ENCODE measurements at regions not wholly inside any gene's neighbourhood (a gene's known extent, or its start where the extent isn't known, plus 50 kb on each side); places are given as distances from the start of the nearest gene placed in this dataset.
"Not testable (repeated sequence)": the region's sequence is repeated elsewhere in the genome, so short reads cannot be mapped to it uniquely, and the experiment has no call there.

DNA sequence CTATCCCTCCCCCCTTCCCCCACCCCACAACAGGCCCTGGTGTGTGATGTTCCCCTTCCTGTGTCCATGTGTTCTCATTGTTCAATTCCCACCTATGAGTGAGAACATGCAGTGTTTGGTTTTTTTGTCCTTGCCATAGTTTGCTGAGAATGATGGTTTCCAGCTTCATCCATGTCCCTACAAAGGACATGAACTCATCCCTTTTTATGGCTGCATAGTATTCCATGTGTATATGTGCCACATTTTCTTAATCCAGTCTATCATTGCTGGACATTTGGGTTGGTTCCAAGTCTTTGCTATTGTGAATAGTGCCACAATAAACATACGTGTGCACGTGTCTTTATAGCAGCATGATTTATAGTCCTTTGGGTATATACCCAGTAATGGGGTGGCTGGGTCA, 52.3 kb upstream of the MAN1A2 start:
- not testable (repeated sequence) for H3K27me3 Mint-ChIP-seq (ENCODE audit: low read depth in 3 of 3); DNase-seq; H3K27ac Mint-ChIP-seq; H3K4me3 Mint-ChIP-seq; H3K36me3 Mint-ChIP-seq; H3K9me3 Mint-ChIP-seq; H3K4me1 Mint-ChIP-seq

DNA sequence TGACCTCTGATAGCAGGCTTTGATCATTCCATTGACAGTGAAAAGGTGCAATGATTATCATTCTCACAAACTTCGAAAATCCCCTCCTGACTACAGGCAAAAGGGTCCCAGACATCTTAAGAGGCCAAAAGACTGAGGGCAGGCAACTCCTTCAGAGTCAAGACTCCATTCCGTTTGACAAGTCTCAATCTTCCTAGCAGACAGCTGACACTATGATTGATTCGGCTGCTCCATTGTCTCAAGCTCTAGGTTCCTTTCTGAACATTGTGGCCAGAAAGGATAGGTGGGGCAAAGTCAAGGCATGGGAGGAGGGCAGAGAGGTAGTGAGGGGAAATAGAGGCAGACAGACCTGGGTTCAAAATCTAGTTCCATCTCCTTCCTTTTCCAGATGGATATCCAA, 53.7 kb upstream of the MAN1A2 start:
- no peak for DNase-seq
- Mint-ChIP-seq H3K27ac (no peak overlapping the region), H3K9me3 (peaks cover 0 to 2% (median 0%) of the 10 kb centered on the region in 6 donors), H3K4me1 (no peaks in the 10 kb centered on the region), H3K4me3 (no peak overlapping the region), H3K27me3 (ENCODE audit: low read depth in 3 of 3) (peaks cover 0 to 1% (median 0%) of the 10 kb centered on the region in 3 donors), H3K36me3 (no peaks in the 10 kb centered on the region)

DNA sequence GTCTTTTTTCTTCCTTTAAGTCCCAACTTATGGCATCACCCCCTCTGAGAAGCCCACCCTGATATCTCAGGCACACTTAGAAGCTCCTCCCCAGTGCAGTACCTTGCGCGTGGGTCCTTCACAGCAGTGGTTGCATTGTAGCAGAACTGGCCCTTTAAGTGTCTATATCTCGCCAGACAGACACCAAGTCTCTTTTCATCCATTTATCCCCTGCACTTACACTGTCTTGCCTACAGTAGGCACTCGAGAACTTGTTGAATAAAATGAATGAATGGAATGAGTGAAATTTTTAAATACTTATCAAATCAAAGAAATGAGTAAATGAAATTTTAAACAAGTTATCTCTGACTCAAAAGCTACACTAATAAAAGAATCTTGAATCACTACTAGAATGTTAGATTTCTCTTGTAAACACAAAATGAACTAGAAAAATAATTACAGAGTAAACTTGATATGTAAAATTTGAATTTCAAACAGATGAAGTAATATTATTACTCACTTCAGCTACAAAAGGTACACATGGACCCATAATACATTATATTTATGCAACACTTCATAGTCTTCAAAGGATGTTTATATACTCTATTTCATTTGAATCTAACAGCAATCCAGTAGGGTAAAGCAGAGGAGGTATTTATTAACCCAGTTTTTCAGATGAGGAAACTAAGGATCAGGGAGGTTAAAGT, 54.7 kb upstream of the MAN1A2 start:
- H3K27me3 Mint-ChIP-seq (ENCODE audit: low read depth in 3 of 3): peaks cover 0 to 3% (median 0%) of the 10 kb centered on the region in 3 donors
- peak in 1 of 3 donors; percentile 8 for DNase-seq

DNA sequence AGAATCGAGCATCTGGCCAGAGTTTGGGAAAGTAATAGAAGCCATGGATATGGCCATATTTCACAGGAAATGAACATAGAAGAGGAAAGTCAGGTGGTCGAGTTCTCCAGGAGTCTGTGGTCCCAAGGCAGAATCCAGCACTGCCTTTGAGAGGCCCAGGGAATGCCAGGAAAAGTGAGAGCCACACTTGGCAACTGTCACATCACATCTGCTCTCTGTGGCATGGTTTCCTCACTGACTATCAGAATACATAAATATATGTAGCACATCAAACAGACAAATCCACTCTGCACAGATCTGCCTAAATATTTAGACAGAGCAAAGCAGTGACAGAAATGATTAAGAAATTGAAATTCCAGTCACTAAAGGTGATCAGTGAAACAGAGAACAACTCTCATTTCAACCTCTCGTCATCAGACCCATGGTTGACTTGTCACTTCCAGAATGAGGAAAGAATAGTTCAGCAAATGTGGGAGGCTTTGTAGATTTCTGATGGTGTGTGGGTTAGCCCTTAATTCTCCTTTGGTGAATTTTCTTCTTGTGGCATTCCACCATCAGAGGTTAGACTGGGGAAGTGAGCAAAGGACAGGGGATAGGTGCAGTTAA, 58.8 kb upstream of the MAN1A2 start:
- no peak for DNase-seq
- Mint-ChIP-seq H3K9me3 (peaks cover 0 to 2% (median 0%) of the 10 kb centered on the region in 6 donors), H3K27me3 (ENCODE audit: low read depth in 3 of 3) (peaks cover 0 to 4% (median 3%) of the 10 kb centered on the region in 3 donors), H3K4me3 (no peak overlapping the region), H3K4me1 (no peaks in the 10 kb centered on the region), H3K36me3 (no peaks in the 10 kb centered on the region), H3K27ac (no peak overlapping the region)

More for the DNA sequence above, 54.7 kb upstream of the MAN1A2 start:
- H3K36me3 Mint-ChIP-seq: no peaks in the 10 kb centered on the region
- H3K9me3 Mint-ChIP-seq: peaks cover 0 to 2% (median 0%) of the 10 kb centered on the region in 6 donors
- H3K4me1 Mint-ChIP-seq: no peaks in the 10 kb centered on the region
- no peak overlapping the region for H3K4me3 Mint-ChIP-seq
- no peak overlapping the region for H3K27ac Mint-ChIP-seq

DNA sequence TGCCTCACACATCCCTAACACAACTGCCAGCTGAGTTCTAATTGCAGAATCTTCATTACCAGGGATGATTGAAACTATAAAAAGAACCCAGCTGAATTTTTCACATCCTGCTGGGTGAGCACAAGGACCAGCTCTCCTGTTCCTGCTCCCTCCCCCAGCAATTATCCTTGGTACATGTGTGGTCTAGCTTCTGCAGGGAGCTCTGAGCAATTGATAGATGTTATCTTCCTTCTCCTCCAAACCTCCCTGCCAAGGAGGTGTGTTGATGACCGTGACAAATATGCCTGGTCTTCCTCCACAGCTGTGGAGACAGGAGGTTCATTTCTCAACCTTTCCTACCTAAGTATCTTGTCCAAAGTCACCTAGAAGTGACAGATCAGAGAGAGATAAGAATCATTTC, 65.3 kb upstream of the MAN1A2 start:
- DNase-seq: no peak
- H3K36me3 Mint-ChIP-seq: no peaks in the 10 kb centered on the region
- H3K4me3 Mint-ChIP-seq: no peak overlapping the region
- peaks cover 0 to 6% (median under 1%) of the 10 kb centered on the region in 3 donors for H3K27me3 Mint-ChIP-seq (ENCODE audit: low read depth in 3 of 3)
- no peak overlapping the region for H3K27ac Mint-ChIP-seq
- no peaks in the 10 kb centered on the region for H3K4me1 Mint-ChIP-seq
- H3K9me3 Mint-ChIP-seq: no peaks in the 10 kb centered on the region

DNA sequence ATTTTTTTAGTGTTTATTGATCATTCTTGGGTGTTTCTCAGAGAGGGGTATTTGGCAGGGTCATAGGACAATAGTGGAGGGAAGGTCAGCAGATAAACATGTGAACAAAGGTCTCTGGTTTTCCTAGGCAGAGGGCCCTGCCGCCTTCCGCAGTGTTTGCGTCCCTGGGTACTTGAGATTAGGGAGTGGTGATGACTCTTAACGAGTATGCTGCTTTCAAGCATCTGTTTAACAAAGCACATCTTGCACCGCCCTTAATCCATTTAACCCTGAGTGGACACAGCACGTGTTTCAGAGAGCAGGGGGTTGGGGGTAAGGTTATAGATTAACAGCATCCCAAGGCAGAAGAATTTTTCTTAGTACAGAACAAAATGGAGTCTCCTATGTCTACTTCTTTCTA, 67.1 kb upstream of the MAN1A2 start:
- H3K27ac Mint-ChIP-seq; H3K4me1 Mint-ChIP-seq; H3K9me3 Mint-ChIP-seq; DNase-seq; H3K4me3 Mint-ChIP-seq; H3K27me3 Mint-ChIP-seq (ENCODE audit: low read depth in 3 of 3); H3K36me3 Mint-ChIP-seq: not testable (repeated sequence)

DNA sequence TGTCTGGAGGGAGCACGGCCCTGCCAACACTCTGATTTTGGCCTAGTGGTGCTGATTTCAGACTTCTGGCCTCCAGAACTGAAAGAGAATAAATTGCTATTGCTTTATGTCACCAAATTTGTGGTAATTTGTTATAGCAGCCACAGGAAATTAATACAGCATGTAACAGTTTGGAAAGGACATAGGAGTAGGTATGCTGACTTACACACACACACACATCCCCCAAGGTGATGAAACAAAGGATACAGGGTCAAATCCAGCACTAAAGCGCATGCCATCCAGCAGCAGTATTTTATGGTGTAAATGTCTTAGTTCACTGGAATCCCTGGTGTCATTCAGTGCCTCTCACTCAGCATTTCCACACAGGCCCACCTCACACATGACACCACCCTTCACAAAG, 72.2 kb upstream of the MAN1A2 start:
- Mint-ChIP-seq H3K36me3 (no peaks in the 10 kb centered on the region), H3K9me3 (no peaks in the 10 kb centered on the region), H3K4me3 (no peak overlapping the region), H3K27ac (no peak overlapping the region), H3K4me1 (no peaks in the 10 kb centered on the region), H3K27me3 (ENCODE audit: low read depth in 3 of 3) (peaks cover 2 to 5% (median 4%) of the 10 kb centered on the region in 3 donors)
- no peak for DNase-seq

DNA sequence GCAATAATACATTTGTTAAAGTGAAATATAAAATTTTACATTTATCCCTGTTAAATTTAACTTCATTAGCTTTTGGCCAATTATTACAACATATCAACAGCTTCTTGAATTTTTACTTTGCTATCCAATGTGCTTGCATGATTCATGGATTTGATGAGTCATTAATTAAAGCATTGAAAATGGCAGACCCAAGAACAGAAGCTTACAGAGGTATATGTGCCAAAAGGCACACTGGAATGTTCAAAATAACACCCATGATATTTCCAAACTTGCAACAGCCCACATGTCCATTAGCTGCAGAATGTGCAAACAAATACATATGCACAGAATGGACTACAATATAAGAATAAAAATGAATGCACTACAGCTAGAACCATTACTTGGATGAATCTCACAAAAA, 76.4 kb upstream of the MAN1A2 start:
- no peaks in the 10 kb centered on the region for H3K4me1 Mint-ChIP-seq
- peaks cover 2 to 6% (median 2%) of the 10 kb centered on the region in 3 donors for H3K27me3 Mint-ChIP-seq (ENCODE audit: low read depth in 3 of 3)
- no peak overlapping the region for H3K4me3 Mint-ChIP-seq
- H3K9me3 Mint-ChIP-seq: no peaks in the 10 kb centered on the region
- H3K36me3 Mint-ChIP-seq: no peaks in the 10 kb centered on the region
- no peak for DNase-seq
- no peak overlapping the region for H3K27ac Mint-ChIP-seq

DNA sequence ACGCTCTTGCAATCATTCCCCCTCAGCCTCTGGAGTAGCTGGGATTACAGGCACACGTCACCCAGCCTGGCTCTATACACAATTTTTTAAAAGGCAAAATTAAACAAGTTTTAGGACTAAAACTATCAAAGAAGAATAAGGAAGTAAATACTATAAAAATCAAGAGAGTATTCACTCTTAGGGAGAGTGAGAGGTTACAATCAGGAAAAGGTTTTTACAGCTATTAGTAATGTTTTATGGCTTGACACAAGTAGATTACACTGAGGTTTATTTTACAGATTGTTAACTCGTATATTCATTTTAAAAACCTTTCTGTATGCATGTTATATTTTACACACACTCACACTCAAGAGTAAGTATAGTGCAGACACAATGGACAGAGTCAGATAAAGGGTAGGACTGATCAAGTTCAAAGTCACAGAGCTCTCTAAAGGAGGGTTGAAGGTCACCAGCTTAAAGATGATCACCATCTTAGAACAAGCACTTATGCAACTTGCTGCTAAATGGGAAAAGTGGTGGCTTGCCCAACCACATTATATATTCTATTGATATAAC, 77.9 kb upstream of the MAN1A2 start:
- no peak for DNase-seq
- Mint-ChIP-seq H3K27me3 (ENCODE audit: low read depth in 3 of 3) (peaks cover 2 to 4% (median 2%) of the 10 kb centered on the region in 3 donors), H3K9me3 (no peaks in the 10 kb centered on the region), H3K27ac (no peak overlapping the region), H3K36me3 (no peaks in the 10 kb centered on the region), H3K4me1 (no peaks in the 10 kb centered on the region), H3K4me3 (no peak overlapping the region)

DNA sequence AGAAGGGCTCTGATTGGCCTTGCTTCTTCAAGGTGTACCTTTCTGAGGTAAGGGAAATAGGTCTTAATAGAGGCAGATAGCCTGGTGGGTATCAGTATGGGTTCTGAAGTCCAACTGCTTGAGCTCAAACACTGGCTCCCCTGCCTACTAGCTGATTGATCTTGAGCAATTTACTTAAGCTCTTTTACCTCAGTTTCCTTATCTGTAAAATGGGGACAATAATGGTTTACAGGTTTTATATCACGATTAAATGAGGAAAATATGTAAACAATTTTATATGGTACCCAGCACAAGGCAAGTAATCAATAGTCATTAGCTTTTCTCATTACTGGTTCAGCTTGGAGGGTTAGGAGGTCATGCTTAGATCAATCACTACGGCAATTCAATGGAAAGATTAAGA, 75.8 kb upstream of the VTCN1 start:
- no peaks in the 10 kb centered on the region for H3K9me3 Mint-ChIP-seq
- no peak overlapping the region for H3K27ac Mint-ChIP-seq
- DNase-seq: no peak
- H3K36me3 Mint-ChIP-seq: no peaks in the 10 kb centered on the region
- H3K4me1 Mint-ChIP-seq: no peaks in the 10 kb centered on the region
- H3K4me3 Mint-ChIP-seq: no peak overlapping the region
- peaks cover 0 to 4% (median 2%) of the 10 kb centered on the region in 3 donors for H3K27me3 Mint-ChIP-seq (ENCODE audit: low read depth in 3 of 3)

DNA sequence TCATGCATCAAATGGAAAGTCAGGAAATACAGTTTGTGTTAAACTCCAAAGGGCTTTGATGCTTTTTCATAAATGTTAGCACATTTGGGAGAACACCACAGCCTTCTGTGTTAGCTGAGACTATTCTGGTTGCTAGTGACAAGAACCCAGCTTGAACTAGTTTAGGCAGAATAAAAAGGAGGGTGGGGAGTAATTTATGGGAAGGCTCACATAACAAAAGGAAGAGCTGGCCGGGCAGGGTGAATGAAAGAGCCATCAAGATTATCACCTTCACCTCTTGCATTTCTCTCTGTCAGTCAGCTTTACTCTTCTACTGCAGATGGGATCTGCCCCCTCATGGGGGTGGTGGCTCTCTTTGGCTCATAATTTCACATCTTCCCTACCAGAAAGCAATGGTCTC, 75.4 kb upstream of the VTCN1 start:
- DNase-seq: no peak
- H3K4me1 Mint-ChIP-seq: no peaks in the 10 kb centered on the region
- no peak overlapping the region for H3K4me3 Mint-ChIP-seq
- peaks cover 0 to 6% (median 2%) of the 10 kb centered on the region in 3 donors for H3K27me3 Mint-ChIP-seq (ENCODE audit: low read depth in 3 of 3)
- H3K36me3 Mint-ChIP-seq: no peaks in the 10 kb centered on the region
- H3K27ac Mint-ChIP-seq: no peak overlapping the region
- H3K9me3 Mint-ChIP-seq: no peaks in the 10 kb centered on the region

DNA sequence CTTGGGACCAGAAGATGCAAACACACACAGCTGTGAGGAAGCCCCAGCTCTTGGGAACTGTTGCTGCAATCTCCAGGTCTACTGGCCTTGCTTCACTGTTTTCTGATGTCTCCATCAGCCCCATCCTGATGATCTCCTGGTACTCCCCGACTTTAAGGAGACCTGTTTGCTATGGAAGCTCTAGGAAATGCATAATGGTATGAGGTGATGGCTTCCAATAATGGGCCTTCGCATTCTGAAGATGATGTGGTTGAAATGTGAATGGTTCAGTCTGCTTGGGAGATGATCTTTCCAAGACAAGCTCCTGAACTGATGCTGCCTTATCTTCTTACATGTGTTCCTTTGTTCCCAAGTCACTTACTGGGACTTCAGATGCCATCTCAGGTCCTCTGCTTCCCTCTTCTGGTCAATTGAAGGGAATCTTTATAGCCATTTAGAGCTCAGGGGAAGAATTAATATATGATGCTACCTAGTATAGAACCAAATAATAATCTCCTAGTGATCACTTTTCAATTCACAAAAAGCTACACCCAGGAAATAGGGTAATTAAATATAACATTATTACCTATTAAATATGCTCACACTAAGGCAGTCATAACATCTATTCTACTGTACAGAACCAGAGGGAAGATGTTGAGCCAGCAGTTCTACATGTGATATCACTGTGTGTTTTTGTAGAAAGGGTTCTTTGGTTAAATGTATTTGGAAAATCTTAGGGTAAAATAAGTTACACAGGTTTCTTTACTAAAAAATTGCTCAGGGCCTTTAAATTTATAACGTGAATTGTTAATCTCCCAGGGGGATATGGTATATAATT, 73.9 kb upstream of the VTCN1 start:
- no peak overlapping the region for H3K27ac Mint-ChIP-seq

DNA sequence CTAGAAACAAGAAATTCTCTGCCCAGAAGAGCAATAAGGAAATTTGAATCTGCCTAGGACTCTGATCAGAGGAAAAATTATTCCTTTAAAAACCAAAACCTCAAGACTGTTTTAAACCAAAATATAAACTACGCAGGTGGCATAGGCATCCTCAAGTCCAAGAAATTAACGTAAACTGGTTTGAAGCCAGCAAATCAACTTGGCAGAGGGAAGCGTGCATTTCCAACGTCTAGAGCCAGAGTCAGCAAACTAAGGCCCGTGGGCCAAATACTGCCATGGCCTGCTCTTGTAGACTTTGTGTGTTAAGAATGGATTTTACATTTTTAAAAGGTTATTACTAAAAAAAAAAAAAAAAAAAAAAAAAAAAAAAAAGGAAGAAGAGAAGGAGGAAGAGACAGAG, 67.8 kb upstream of the VTCN1 start:
- peaks cover 2 to 3% (median 3%) of the 10 kb centered on the region in 3 donors for H3K27me3 Mint-ChIP-seq (ENCODE audit: low read depth in 3 of 3)
- DNase-seq: no peak
- H3K4me3 Mint-ChIP-seq: no peak overlapping the region
- H3K36me3 Mint-ChIP-seq: no peaks in the 10 kb centered on the region
- no peak overlapping the region for H3K27ac Mint-ChIP-seq
- H3K4me1 Mint-ChIP-seq: no peaks in the 10 kb centered on the region
- no peaks in the 10 kb centered on the region for H3K9me3 Mint-ChIP-seq

More for the DNA sequence above, 73.9 kb upstream of the VTCN1 start:
- Mint-ChIP-seq H3K36me3 (no peaks in the 10 kb centered on the region), H3K4me1 (no peaks in the 10 kb centered on the region), H3K4me3 (no peak overlapping the region), H3K27me3 (ENCODE audit: low read depth in 3 of 3) (peaks cover 0 to 4% (median 0%) of the 10 kb centered on the region in 3 donors), H3K9me3 (no peaks in the 10 kb centered on the region)
- no peak for DNase-seq

DNA sequence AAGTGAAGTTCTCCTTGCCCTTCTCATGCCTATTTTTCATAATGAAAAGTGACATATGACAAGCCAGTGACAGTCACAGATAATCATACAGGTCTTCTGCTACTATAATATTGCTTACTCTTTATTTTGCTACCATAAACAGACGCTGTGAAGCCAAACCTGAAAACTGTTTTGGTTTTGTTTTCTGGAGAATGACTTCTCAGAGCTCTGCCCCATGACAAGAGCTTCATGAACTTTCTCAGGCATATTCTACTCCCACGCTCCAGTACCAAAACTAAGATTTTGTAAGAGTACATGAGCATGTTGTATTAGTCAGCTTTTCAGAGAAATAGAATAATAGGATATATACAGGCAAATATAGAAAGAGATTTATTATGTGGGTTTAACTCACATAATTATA, 64.3 kb upstream of the VTCN1 start:
- Mint-ChIP-seq H3K9me3 (peaks cover 0 to 6% (median 0%) of the 10 kb centered on the region in 6 donors), H3K4me1 (no peaks in the 10 kb centered on the region), H3K36me3 (no peaks in the 10 kb centered on the region), H3K4me3 (no peak overlapping the region), H3K27ac (no peak overlapping the region), H3K27me3 (ENCODE audit: low read depth in 3 of 3) (peaks cover 0 to 6% (median 5%) of the 10 kb centered on the region in 3 donors)
- no peak for DNase-seq
